H9 (cell line): ENCODE measurements at regions not wholly inside any gene's neighbourhood (a gene's known extent, or its start where the extent isn't known, plus 50 kb on each side); places are given as distances from the start of the nearest gene placed in this dataset.
"Not testable (repeated sequence)": the region's sequence is repeated elsewhere in the genome, so short reads cannot be mapped to it uniquely, and the experiment has no call there.

ENCODE experiments used
- DNase-seq: peaks from one replicate; pipeline ENCODE4 v3.0.0-alpha.2; 2017
- H2AFZ ChIP-seq: one replicate; pipeline ENCODE4 v1.6.1; 2013; ENCODE audit warnings: mild to moderate bottlenecking, low read length, control low read depth, moderate library complexity
- H2AK5ac ChIP-seq: 2 replicates; pipeline ENCODE4 v1.6.1; 2013; ENCODE audit warnings: low read length, control low read depth, mixed read lengths; ENCODE audit not compliant: insufficient read length
- H2BK120ac ChIP-seq: one replicate; pipeline ENCODE4 v1.6.1; 2013; ENCODE audit warnings: low read depth, mild to moderate bottlenecking, low read length, control low read depth, inconsistent platforms; ENCODE audit not compliant: poor library complexity, severe bottlenecking
- H2BK12ac ChIP-seq: 2 replicates; pipeline ENCODE4 v1.6.1; 2013; ENCODE audit warnings: low read length, control low read depth, mixed read lengths, low read depth; ENCODE audit not compliant: insufficient read length
- H2BK15ac ChIP-seq: 2 replicates; pipeline ENCODE4 v1.6.1; 2013; ENCODE audit warnings: low read depth, low read length, control low read depth
- H2BK20ac ChIP-seq: one replicate; pipeline ENCODE4 v1.6.1; 2013; ENCODE audit warnings: low read depth, mild to moderate bottlenecking, low read length, control low read depth, inconsistent platforms; ENCODE audit not compliant: poor library complexity, severe bottlenecking
- H2BK5ac ChIP-seq: 2 replicates; pipeline ENCODE4 v1.6.1; 2013; ENCODE audit warnings: low read length, control low read depth, mixed read lengths; ENCODE audit not compliant: insufficient read length
- H3K14ac ChIP-seq: 2 replicates; pipeline ENCODE4 v1.6.1; 2013; ENCODE audit warnings: low read length, control low read depth; ENCODE audit not compliant: insufficient read depth
- H3K18ac ChIP-seq: 2 replicates; pipeline ENCODE4 v1.6.1; 2013; ENCODE audit warnings: low read depth, mild to moderate bottlenecking, mixed read lengths, low read length, control low read depth; ENCODE audit not compliant: insufficient read length
- H3K23ac ChIP-seq: 2 replicates; pipeline ENCODE4 v1.6.1; 2013; ENCODE audit warnings: low read length, control low read depth, mixed read lengths, low read depth; ENCODE audit not compliant: insufficient read length
- H3K23me2 ChIP-seq: 2 replicates; pipeline ENCODE4 v1.6.1; 2013; ENCODE audit warnings: low read depth, mild to moderate bottlenecking, mixed read lengths, low read length, control low read depth; ENCODE audit not compliant: insufficient read length, poor library complexity, severe bottlenecking
- H3K27ac ChIP-seq: 2 replicates; pipeline ENCODE4 v1.5.1; 2013; ENCODE audit warnings: low read length, control low read depth, mixed read lengths, low read depth; ENCODE audit not compliant: insufficient read length
- H3K27me3 ChIP-seq: 2 replicates; pipeline ENCODE4 v1.6.1; 2013; ENCODE audit warnings: low read length, control low read depth, inconsistent platforms; ENCODE audit not compliant: insufficient read depth
- H3K4ac ChIP-seq: 2 replicates; pipeline ENCODE4 v1.6.1; 2013; ENCODE audit warnings: low read depth, mild to moderate bottlenecking, control low read depth, inconsistent platforms, low read length, moderate library complexity
- H3K4me1 ChIP-seq: 2 replicates; pipeline ENCODE4 v1.6.1; 2013; ENCODE audit warnings: low read length, control low read depth, inconsistent platforms; ENCODE audit not compliant: insufficient read depth
- H3K4me2 ChIP-seq: 2 replicates; pipeline ENCODE4 v1.6.1; 2013; ENCODE audit warnings: low read length, control low read depth, mixed read lengths; ENCODE audit not compliant: insufficient read length, insufficient read depth
- H3K56ac ChIP-seq: 2 replicates; pipeline ENCODE4 v1.6.1; 2013; ENCODE audit warnings: low read depth, mild to moderate bottlenecking, mixed read lengths, low read length, control low read depth; ENCODE audit not compliant: insufficient read length
- H3K79me1 ChIP-seq: 2 replicates; pipeline ENCODE4 v1.6.1; 2013; ENCODE audit warnings: low read depth, mild to moderate bottlenecking, moderate library complexity, low read length, control low read depth, inconsistent platforms; ENCODE audit not compliant: insufficient read depth, poor library complexity, severe bottlenecking
- H3K79me2 ChIP-seq: 2 replicates; pipeline ENCODE4 v1.6.1; 2013; ENCODE audit warnings: low read length, control low read depth, inconsistent platforms; ENCODE audit not compliant: insufficient read depth
- H3K9ac ChIP-seq: 2 replicates; pipeline ENCODE4 v1.6.1; 2013; ENCODE audit warnings: low read length, control low read depth, mixed read lengths; ENCODE audit not compliant: insufficient read length; ENCODE audit errors: extremely low read depth
- H3K9me3 ChIP-seq: one replicate; pipeline ENCODE4 v1.6.1; 2013; ENCODE audit warnings: low read depth, low read length, inconsistent platforms; ENCODE audit not compliant: control insufficient read depth
- H3T11ph ChIP-seq: one replicate; pipeline ENCODE4 v1.6.1; 2013; ENCODE audit warnings: mild to moderate bottlenecking, low read length, control low read depth, inconsistent platforms
- H4K20me1 ChIP-seq: one replicate; pipeline ENCODE4 v1.6.1; 2013; ENCODE audit not compliant: control insufficient read depth, insufficient read length, insufficient read depth
- H4K5ac ChIP-seq: 2 replicates; pipeline ENCODE4 v1.6.1; 2013; ENCODE audit warnings: low read depth, mild to moderate bottlenecking, mixed read lengths, low read length, control low read depth; ENCODE audit not compliant: insufficient read length
- H4K8ac ChIP-seq: replicated peaks from 2 replicates; pipeline ENCODE4 v1.6.1; 2013; ENCODE audit warnings: low read length, control low read depth, mixed read lengths, low read depth; ENCODE audit not compliant: insufficient read length
- H4K91ac ChIP-seq: 2 replicates; pipeline ENCODE4 v1.6.1; 2013; ENCODE audit warnings: low read depth, mild to moderate bottlenecking, moderate library complexity, mixed read lengths, low read length, control low read depth; ENCODE audit not compliant: insufficient read length
- H3K27ac Mint-ChIP-seq, 3 experiments: 2 replicates in 2 of 3; 3 replicates in 1 of 3; pipeline ENCODE4 v1.8.0; 2020 to 2021; ENCODE audit warnings: mixed read lengths in 3 of 3, mild to moderate bottlenecking in 1 of 3, moderate library complexity in 1 of 3
- H3K27me3 Mint-ChIP-seq: 2 replicates; pipeline ENCODE4 v1.8.0; 2021; ENCODE audit warnings: low read depth, mild to moderate bottlenecking, moderate library complexity, mixed read lengths
- H3K36me3 Mint-ChIP-seq, 3 experiments: 2 replicates in 2 of 3; 3 replicates in 1 of 3; pipeline ENCODE4 v1.8.0; 2020 to 2021; ENCODE audit warnings: low read depth in 3 of 3, mixed read lengths in 3 of 3; ENCODE audit not compliant: insufficient read depth in 1 of 3
- H3K4me1 Mint-ChIP-seq, 2 experiments: 2 replicates each; pipeline ENCODE4 v1.8.0; 2020; ENCODE audit warnings: mixed read lengths in 2 of 2
- H3K4me3 Mint-ChIP-seq, 2 experiments: 2 replicates in 1 of 2; 3 replicates in 1 of 2; pipeline ENCODE4 v1.8.0; 2020 to 2021; ENCODE audit warnings: mild to moderate bottlenecking in 2 of 2, mixed read lengths in 2 of 2, moderate library complexity in 1 of 2
- H3K9me3 Mint-ChIP-seq, 2 experiments: 2 replicates in 1 of 2; 3 replicates in 1 of 2; pipeline ENCODE4 v1.8.0; 2020; ENCODE audit warnings: mild to moderate bottlenecking in 2 of 2, mixed read lengths in 2 of 2, moderate library complexity in 1 of 2
- WGBS: extraction: QIAGEN DNeasy Blood & Tissue Kit; methylation state at CpG from one replicate; pipeline ENCODE4 v1.1.7; 2013; ENCODE audit warnings: missing lambda C conversion rate, low lambda C conversion rate, mixed read lengths; ENCODE audit not compliant: insufficient read length; ENCODE audit errors: extremely low coverage; 5-methylcytosine and 5-hydroxymethylcytosine counted together
- TF ChIP-seq, protein P1 (sequence below): fragments of 200-600 bp; sonication (generic); conservative IDR thresholded peaks from 3 replicates; pipeline ENCODE4 v1.8.0; 2021; ENCODE audit warnings: antibody characterized with exemption, mild to moderate bottlenecking

DNA sequence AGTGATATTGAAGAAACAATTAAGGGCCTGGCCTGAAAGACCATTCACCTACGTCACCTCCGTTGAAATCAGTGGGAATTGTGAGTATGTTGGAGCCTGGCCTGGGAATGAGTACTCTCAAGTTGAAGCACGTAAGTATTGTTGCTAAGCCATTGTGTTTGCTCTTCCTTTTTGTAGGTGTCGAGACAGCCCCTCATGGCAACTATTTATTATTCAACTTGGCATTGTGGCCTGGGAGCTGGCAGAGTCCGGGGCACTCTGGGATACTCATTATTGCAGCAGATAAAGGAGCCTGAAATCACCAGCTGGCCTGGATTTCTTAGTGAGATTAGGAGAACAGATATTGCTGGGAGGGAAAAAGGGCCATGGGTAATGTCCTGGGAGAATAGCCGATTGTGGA, 147.4 kb downstream of the C12orf75 start:
- H2AK5ac ChIP-seq = no peak overlapping the region
- H3K27me3 ChIP-seq = no peaks in the 10 kb centered on the region; the same call in 1 of the 2 replicates
- H2BK20ac ChIP-seq = no peak overlapping the region
- H3K9ac ChIP-seq = no peak overlapping the region
- no CpG with 5 or more reads among the region's 6 CpGs for WGBS
- Mint-ChIP-seq H3K4me3 (no peak overlapping the region), H3K36me3 (no peaks in the 10 kb centered on the region), H3K27me3 (peaks cover 4% of the 10 kb centered on the region; the same call in 1 of the 2 replicates), H3K27ac (no peak overlapping the region), H3K9me3 (no peaks in the 10 kb centered on the region; a peak in 1 of 5 replicates), H3K4me1 (peaks cover 33 to 38% of the 10 kb centered on the region in 2 experiments)
- TF ChIP-seq, protein P1, sequence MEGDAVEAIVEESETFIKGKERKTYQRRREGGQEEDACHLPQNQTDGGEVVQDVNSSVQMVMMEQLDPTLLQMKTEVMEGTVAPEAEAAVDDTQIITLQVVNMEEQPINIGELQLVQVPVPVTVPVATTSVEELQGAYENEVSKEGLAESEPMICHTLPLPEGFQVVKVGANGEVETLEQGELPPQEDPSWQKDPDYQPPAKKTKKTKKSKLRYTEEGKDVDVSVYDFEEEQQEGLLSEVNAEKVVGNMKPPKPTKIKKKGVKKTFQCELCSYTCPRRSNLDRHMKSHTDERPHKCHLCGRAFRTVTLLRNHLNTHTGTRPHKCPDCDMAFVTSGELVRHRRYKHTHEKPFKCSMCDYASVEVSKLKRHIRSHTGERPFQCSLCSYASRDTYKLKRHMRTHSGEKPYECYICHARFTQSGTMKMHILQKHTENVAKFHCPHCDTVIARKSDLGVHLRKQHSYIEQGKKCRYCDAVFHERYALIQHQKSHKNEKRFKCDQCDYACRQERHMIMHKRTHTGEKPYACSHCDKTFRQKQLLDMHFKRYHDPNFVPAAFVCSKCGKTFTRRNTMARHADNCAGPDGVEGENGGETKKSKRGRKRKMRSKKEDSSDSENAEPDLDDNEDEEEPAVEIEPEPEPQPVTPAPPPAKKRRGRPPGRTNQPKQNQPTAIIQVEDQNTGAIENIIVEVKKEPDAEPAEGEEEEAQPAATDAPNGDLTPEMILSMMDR = no peak
- H3K79me1 ChIP-seq = no peaks in the 10 kb centered on the region
- no peak overlapping the region for H2BK5ac ChIP-seq
- H2AFZ ChIP-seq = no peak overlapping the region
- no peak overlapping the region for H3K4ac ChIP-seq
- no peaks in the 10 kb centered on the region for H3K79me2 ChIP-seq
- no peak overlapping the region for H2BK120ac ChIP-seq
- H3K4me2 ChIP-seq = no peak overlapping the region
- no peak overlapping the region for H3K23ac ChIP-seq
- H3K14ac ChIP-seq = no peak overlapping the region
- H3K27ac ChIP-seq = no peak overlapping the region
- H4K91ac ChIP-seq = no peak overlapping the region
- H2BK12ac ChIP-seq = no peak overlapping the region
- no peak overlapping the region for H3T11ph ChIP-seq
- H3K56ac ChIP-seq = no peak overlapping the region
- H4K5ac ChIP-seq = no peak overlapping the region
- H2BK15ac ChIP-seq = no peak overlapping the region
- no peaks in the 10 kb centered on the region for H3K23me2 ChIP-seq
- H4K8ac ChIP-seq = no peak overlapping the region
- H3K18ac ChIP-seq = no peak overlapping the region
- no peak for DNase-seq
- no peaks in the 10 kb centered on the region for H4K20me1 ChIP-seq
- 0 out of 2 replicates have a peak, but pooled peaks cover 1% of the 10 kb centered on the region for H3K4me1 ChIP-seq
- no peaks in the 10 kb centered on the region for H3K9me3 ChIP-seq

DNA sequence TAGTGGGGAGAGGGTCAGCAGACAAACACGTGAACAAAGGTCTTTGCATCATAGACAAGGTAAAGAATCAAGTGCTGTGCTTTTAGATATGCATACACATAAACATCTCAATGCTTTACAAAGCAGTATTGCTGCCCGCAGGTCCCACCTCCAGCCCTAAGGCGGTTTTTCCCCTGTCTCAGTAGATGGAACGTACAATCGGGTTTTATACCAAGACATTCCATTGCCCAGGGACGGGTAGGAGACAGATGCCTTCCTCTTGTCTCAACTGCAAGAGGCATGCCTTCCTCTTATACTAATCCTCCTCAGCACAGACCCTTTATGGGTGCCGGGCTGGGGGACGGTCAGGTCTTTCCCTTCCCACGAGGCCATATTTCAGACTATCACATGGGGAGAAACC, 148.3 kb downstream of the C12orf75 start:
- H3K9me3 ChIP-seq, H3K79me2 ChIP-seq, H3K14ac ChIP-seq, H2BK20ac ChIP-seq, H2AFZ ChIP-seq, H2BK15ac ChIP-seq, H4K91ac ChIP-seq, H4K20me1 ChIP-seq, H2BK5ac ChIP-seq, DNase-seq, H3K4me1 ChIP-seq, H3K4me2 ChIP-seq, H3K79me1 ChIP-seq, H3K18ac ChIP-seq, H3K23ac ChIP-seq, H3K27me3 Mint-ChIP-seq, H3K36me3 Mint-ChIP-seq, H3T11ph ChIP-seq, H2BK120ac ChIP-seq, H3K9me3 Mint-ChIP-seq, H3K27me3 ChIP-seq, H3K27ac Mint-ChIP-seq, H2BK12ac ChIP-seq, H4K8ac ChIP-seq, H3K23me2 ChIP-seq, H3K4me3 Mint-ChIP-seq, H3K4ac ChIP-seq, H4K5ac ChIP-seq, H3K9ac ChIP-seq, H3K56ac ChIP-seq, H2AK5ac ChIP-seq, H3K27ac ChIP-seq: not testable (repeated sequence)
- WGBS = no CpG with 5 or more reads among the region's 9 CpGs
- H3K4me1 Mint-ChIP-seq = peaks cover 40 to 44% of the 10 kb centered on the region in 2 experiments
